Parathyroid adenoma (tissue), 2 donors: ENCODE measurements at regions not wholly inside any gene's neighbourhood (a gene's known extent, or its start where the extent isn't known, plus 50 kb on each side); places are given as distances from the start of the nearest gene placed in this dataset.

Experiments used
- H2AFZ ChIP-seq: fragments of 300-600 bp; sonication (generic); one replicate; pipeline ENCODE4 v1.7.0; 2017; ENCODE audit warnings: antibody characterized with exemption, mild to moderate bottlenecking
- H3K27ac ChIP-seq: fragments of 300-600 bp; sonication (generic); one replicate; pipeline ENCODE4 v1.7.0; 2017
- H3K27me3 ChIP-seq: fragments of 300-600 bp; sonication (generic); one replicate; pipeline ENCODE4 v1.7.0; 2017; ENCODE audit warnings: low read length; ENCODE audit not compliant: control insufficient read depth, insufficient read depth
- H3K36me3 ChIP-seq: fragments of 300-600 bp; sonication (generic); one replicate; pipeline ENCODE4 v1.7.0; 2017; ENCODE audit warnings: low read length; ENCODE audit not compliant: control insufficient read depth, insufficient read depth
- H3K4me1 ChIP-seq: fragments of 300-600 bp; sonication (generic); one replicate; pipeline ENCODE4 v1.7.0; 2017; ENCODE audit warnings: control low read depth
- H3K4me2 ChIP-seq: fragments of 300-600 bp; sonication (generic); one replicate; pipeline ENCODE4 v1.7.0; 2017; ENCODE audit warnings: low read length
- H3K4me3 ChIP-seq: fragments of 300-600 bp; sonication (generic); one replicate; pipeline ENCODE4 v1.7.0; 2017; ENCODE audit warnings: low read depth, low read length
- H3K79me2 ChIP-seq: fragments of 300-600 bp; sonication (generic); one replicate; pipeline ENCODE4 v1.7.0; 2017; ENCODE audit warnings: control low read depth
- H3K9ac ChIP-seq: fragments of 300-600 bp; sonication (generic); one replicate; pipeline ENCODE4 v1.7.0; 2017; ENCODE audit warnings: mild to moderate bottlenecking
- H3K9me3 ChIP-seq: fragments of 300-600 bp; sonication (generic); one replicate; pipeline ENCODE4 v1.7.0; 2017; ENCODE audit warnings: low read length; ENCODE audit not compliant: control insufficient read depth
- TF ChIP-seq, protein P1 (sequence below): fragments of 300-600 bp; sonication (generic); IDR thresholded peaks from one replicate; pipeline ENCODE4 v1.7.0; 2017; ENCODE audit warnings: antibody characterized with exemption, mild to moderate bottlenecking
- donor health status: primary hyperparathyroidism.

GRCh38 chr2:116719836-116720235, 1094.7 kb upstream of the DDX18 start:
- H3K79me2 ChIP-seq: no peaks in the 10 kb centered on the region
- H3K27ac ChIP-seq: no peak overlapping the region
- no peak overlapping the region for H3K4me2 ChIP-seq
- TF ChIP-seq, protein P1, sequence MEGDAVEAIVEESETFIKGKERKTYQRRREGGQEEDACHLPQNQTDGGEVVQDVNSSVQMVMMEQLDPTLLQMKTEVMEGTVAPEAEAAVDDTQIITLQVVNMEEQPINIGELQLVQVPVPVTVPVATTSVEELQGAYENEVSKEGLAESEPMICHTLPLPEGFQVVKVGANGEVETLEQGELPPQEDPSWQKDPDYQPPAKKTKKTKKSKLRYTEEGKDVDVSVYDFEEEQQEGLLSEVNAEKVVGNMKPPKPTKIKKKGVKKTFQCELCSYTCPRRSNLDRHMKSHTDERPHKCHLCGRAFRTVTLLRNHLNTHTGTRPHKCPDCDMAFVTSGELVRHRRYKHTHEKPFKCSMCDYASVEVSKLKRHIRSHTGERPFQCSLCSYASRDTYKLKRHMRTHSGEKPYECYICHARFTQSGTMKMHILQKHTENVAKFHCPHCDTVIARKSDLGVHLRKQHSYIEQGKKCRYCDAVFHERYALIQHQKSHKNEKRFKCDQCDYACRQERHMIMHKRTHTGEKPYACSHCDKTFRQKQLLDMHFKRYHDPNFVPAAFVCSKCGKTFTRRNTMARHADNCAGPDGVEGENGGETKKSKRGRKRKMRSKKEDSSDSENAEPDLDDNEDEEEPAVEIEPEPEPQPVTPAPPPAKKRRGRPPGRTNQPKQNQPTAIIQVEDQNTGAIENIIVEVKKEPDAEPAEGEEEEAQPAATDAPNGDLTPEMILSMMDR: no peak
- no peaks in the 10 kb centered on the region for H3K9me3 ChIP-seq
- H2AFZ ChIP-seq: no peak overlapping the region
- no peaks in the 10 kb centered on the region for H3K27me3 ChIP-seq
- no peaks in the 10 kb centered on the region for H3K4me1 ChIP-seq
- H3K4me3 ChIP-seq: no peak overlapping the region
- no peak overlapping the region for H3K9ac ChIP-seq
- no peaks in the 10 kb centered on the region for H3K36me3 ChIP-seq

GRCh38 chr2:116724550-116724949, 1089.9 kb upstream of the DDX18 start:
- no peaks in the 10 kb centered on the region for H3K27me3 ChIP-seq
- no peaks in the 10 kb centered on the region for H3K36me3 ChIP-seq
- no peak overlapping the region for H3K4me2 ChIP-seq
- H3K4me3 ChIP-seq: no peak overlapping the region
- no peaks in the 10 kb centered on the region for H3K4me1 ChIP-seq
- H3K79me2 ChIP-seq: no peaks in the 10 kb centered on the region
- no peak overlapping the region for H2AFZ ChIP-seq
- H3K27ac ChIP-seq: no peak overlapping the region
- no peaks in the 10 kb centered on the region for H3K9me3 ChIP-seq
- TF ChIP-seq, protein P1: no peak
- no peak overlapping the region for H3K9ac ChIP-seq

DNA sequence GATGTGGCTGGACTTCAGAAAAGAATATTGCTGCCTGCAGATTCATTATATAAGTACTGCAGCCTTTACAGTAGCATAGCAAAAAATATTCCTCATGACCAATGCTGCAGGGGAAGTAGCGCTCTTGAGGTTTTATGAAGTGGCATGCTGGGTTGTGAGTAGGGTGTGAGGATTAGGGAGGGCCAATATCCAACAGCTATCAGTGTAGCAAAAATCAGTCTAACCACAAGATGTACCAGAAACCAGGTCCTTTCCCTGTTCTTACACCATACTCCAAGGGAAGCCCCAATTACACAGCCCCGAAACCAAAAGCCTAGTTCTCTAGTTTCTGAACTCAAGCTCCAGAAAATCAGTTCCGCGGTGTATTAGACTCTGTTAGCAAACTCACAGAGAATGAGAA, 1082.2 kb upstream of the DDX18 start:
- Histone ChIP-seq H3K36me3 (no peaks in the 10 kb centered on the region), H3K9me3 (no peaks in the 10 kb centered on the region), H3K79me2 (no peaks in the 10 kb centered on the region), H3K4me2 (no peak overlapping the region), H3K4me1 (no peaks in the 10 kb centered on the region), H3K4me3 (no peak overlapping the region), H2AFZ (no peak overlapping the region), H3K9ac (no peak overlapping the region), H3K27me3 (no peaks in the 10 kb centered on the region), H3K27ac (no peak overlapping the region)
- TF ChIP-seq, protein P1: no peak

GRCh38 chr2:116733699-116734098, 1080.8 kb upstream of the DDX18 start:
- Histone ChIP-seq H3K9ac (no peak overlapping the region), H3K36me3 (no peaks in the 10 kb centered on the region), H3K9me3 (no peaks in the 10 kb centered on the region), H3K27me3 (no peaks in the 10 kb centered on the region), H3K4me3 (no peak overlapping the region), H3K4me2 (no peak overlapping the region), H3K27ac (no peak overlapping the region), H2AFZ (no peak overlapping the region), H3K4me1 (no peaks in the 10 kb centered on the region), H3K79me2 (no peaks in the 10 kb centered on the region)
- TF ChIP-seq, protein P1: no peak

DNA sequence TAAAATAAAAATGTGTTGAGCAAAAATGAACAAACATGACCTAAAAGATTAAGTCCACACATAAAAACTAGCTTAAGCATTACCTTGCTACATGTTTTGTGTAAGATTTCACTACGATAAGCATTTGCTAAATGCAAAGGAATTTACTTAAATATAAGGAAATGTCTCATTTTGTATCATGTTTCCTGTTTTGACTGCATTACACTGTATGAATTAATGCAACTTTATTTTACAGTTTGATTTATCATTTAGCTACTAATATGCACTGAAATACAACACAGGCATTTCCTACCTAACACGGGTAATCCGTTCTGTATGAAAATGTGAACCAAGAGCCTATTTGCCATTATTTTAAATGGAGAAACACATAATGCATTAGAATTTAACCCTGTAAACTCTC, 1076.5 kb upstream of the DDX18 start:
- Histone ChIP-seq H3K4me3 (no peak overlapping the region), H3K4me1 (no peaks in the 10 kb centered on the region), H3K4me2 (no peak overlapping the region), H2AFZ (no peak overlapping the region), H3K27me3 (no peaks in the 10 kb centered on the region), H3K9me3 (no peaks in the 10 kb centered on the region), H3K27ac (no peak overlapping the region), H3K79me2 (no peaks in the 10 kb centered on the region), H3K9ac (no peak overlapping the region), H3K36me3 (no peaks in the 10 kb centered on the region)
- TF ChIP-seq, protein P1: no peak
